GM18519 (cell line): ENCODE measurements at regions not wholly inside any gene's neighbourhood (a gene's known extent, or its start where the extent isn't known, plus 50 kb on each side); places are given as distances from the start of the nearest gene placed in this dataset.
"Not testable (repeated sequence)": the region's sequence is repeated elsewhere in the genome, so short reads cannot be mapped to it uniquely, and the experiment has no call there.

ENCODE experiments used
- ATAC-seq: cut with Tn5 transposase; IDR thresholded peaks from one replicate; pipeline ENCODE4 v1.9.1; 2021; ENCODE audit warnings: mild to moderate bottlenecking, moderate library complexity; ENCODE audit not compliant: unreplicated experiment, low FRiP score

- no peak for ATAC-seq
These were observed 338.0 kb downstream of the TEX29 start for GRCh38 chr13:111658145-111659100.

DNA sequence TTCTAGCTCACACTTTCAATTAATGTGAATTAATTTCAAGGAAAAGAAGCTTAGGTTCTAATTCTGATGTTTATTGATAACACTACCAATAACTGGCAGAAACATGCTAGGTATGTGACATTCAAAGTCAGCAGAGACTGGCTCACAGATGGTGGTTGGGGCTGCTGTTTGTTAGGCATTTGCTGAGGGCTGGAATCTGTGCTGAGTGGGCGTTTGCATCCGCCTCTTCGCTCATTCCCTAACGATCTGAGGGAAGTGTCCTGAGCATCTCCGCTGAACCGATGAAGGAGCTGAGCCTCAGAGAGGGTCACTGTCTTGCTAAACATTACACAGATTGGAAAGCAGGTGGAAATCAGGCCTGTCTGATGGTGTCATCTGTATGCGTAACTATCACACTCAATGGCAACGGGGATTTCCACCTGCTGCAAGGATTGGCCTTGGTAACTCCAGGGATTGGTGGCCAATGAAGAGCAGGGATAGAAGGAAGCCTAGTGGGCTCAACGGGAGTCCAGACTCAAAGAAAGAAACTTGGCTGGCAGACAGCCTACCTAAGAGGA is 338.9 kb downstream of the TEX29 start:
- no peak for ATAC-seq

- ATAC-seq: no peak
These were observed 339.4 kb downstream of the TEX29 start for GRCh38 chr13:111659842-111660241.

DNA sequence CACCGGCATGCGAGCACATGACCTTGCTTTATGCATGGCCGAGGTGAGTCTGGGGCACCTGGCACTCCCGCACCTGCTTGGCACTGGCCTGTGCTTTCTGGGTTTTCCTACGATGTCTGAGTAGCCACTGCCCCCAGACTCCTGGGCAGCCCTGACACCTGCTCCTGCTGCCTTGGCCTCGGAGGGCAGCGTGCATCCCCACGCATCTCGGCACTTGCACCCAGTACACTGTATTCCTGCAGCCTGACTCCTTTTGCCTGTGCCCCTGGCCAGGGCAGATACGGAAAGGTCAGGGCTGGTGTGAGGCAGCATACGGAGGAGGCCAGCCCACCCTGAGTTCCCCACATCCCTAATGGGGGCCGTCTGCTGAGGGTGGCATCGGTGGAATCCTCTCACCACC is 340.6 kb downstream of the TEX29 start:
- ATAC-seq: no peak

DNA sequence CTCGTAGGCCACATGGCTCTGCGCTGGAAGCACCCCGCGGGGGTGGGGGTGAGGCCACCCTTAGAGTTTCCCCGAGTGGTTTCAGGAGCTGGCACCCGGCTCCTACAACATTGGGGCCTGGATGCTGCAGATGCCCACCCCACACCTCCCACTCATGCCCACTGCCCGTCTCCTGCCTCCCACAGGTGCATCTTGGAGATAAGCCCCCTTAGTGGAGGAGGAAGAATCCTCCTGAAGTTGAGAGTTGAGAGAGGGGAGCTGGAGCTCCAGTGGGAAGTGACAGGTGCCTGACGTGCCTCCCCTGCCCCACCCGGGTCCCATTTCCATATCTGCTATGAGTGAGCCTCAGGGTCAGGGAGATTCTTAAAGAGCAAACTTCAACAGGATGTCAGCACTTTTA is 341.3 kb downstream of the TEX29 start:
- ATAC-seq: no peak

GRCh38 chr13:111662451-111662850 is 342.0 kb downstream of the TEX29 start:
- no peak for ATAC-seq

DNA sequence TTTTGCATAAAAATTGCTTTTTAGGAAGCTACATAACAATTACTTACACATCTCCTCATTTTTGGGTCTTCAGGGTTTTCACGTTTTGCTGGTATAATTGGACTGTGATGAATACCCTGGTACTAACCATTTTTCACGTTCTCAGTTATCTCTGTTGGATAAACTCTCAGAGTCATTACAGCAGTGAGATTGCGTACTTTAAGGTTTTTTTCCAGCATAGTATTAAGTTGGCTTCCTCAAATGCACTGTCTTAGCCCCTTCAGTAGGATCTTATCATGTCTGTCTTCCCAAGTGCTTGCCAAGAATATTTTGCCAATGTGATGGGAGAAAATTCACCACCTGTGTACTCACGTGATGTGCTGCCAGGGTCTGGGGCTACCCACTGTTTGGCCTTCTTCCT is 342.5 kb downstream of the TEX29 start:
- ATAC-seq: no peak

- ATAC-seq: no peak
These were observed 343.1 kb downstream of the TEX29 start for GRCh38 chr13:111663505-111663904.

- no peak for ATAC-seq
These were observed 343.5 kb downstream of the TEX29 start for GRCh38 chr13:111663953-111664421.

DNA sequence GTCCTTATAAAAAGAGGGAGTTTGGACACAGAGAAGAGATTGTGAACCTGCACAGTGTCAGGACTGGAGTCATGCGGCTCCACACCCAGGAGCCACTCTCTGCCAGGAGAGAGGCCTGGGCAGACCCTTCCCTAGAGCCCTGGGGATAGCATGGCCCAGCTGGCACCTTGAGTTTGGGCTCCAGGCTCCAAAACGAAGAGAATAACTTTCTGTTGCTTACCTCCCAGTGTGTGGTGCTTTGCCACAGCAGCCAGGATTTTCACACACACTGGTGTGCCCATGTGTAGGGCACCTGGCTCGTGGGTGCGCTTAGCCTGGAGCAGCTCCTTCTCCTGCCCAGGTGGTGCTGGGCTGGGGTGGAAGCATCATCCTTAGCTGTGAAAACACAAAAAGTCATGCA is 344.3 kb downstream of the TEX29 start:
- no peak for ATAC-seq

DNA sequence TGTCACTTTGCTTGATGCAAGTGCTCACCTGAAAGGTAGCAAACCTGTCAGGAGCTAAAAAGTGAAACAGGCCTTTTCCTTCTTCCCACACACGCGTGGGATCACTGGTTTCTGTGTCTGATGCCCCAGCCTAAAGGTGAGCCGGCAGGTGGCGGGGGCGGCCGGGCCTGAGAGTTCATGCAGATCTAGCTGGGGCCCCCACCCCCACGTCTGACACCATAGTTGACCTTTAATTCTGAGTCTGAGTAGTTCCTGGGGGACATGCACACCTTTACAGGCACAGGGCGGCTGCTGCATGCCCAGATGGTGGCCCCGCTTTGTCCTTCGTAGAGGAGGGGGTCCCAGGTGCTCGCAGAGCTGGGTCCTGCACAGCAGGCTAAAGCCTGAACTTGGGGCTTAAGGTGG is 345.3 kb downstream of the TEX29 start:
- ATAC-seq: no peak

GRCh38 chr13:111666164-111666776 is 345.8 kb downstream of the TEX29 start:
- ATAC-seq: no peak

GRCh38 chr13:111667757-111668156 is 347.3 kb downstream of the TEX29 start:
- no peak for ATAC-seq

GRCh38 chr13:111668451-111668850 is 348.0 kb downstream of the TEX29 start:
- ATAC-seq: no peak

DNA sequence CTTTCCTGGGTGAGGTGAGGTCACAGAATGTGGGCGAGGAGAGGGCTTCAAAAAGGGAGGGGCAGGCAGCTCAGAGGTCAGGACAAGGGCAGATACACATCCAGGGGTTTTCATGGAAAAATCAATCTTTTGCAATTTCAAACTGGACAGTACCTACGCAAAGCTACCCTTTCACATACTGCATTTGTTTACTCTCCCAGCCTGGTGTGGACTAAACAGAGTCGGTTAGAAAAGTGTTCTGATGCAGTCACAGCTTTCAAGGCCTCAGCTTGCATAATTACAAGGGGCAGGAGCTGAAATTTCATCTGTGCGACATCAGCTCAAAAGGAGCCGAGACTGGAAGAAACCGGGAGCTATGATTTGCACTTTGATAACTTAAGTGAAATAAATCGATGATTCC is 351.8 kb downstream of the TEX29 start:
- ATAC-seq: not testable (repeated sequence)

DNA sequence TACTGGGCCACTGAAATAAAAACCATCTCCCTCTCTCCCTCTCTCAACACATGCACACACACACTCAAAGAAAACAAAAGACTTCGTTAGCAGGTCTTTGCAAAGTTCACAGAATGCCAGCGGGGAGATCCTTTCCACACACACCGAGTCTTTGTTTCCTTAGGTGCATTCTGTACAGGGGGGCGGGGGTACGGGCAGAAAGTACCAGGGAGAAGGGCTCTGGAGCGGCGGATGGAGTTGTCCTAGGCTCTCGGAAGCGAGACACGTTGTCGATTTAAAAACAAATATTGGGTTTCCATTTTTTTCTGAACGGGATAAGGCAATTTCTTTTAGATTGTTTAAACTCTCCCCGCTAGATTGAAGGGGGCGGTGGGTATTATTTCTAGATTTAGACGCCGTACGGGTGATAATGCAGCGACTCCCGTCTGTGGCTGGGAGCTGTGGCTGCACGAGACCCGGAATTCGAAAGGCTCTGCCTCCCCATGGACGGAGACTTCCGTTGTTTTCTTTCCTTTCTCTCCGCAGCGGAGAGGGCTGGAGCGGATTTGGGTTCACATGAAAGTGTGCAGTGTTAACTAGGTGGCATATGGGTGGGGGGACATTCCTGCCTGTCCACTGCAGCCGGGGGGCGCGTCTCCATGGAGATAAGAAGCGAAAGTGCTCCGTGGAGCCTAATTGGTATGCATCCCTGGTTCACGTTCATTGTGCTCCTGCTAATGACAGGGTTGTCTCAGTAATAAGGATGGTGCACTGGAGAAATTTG is 357.9 kb downstream of the TEX29 start:
- ATAC-seq: not testable (repeated sequence)

GRCh38 chr13:111679645-111680044 is 359.2 kb downstream of the TEX29 start:
- not testable (repeated sequence) for ATAC-seq

GRCh38 chr13:111680100-111680499 is 359.7 kb downstream of the TEX29 start:
- ATAC-seq: not testable (repeated sequence)

DNA sequence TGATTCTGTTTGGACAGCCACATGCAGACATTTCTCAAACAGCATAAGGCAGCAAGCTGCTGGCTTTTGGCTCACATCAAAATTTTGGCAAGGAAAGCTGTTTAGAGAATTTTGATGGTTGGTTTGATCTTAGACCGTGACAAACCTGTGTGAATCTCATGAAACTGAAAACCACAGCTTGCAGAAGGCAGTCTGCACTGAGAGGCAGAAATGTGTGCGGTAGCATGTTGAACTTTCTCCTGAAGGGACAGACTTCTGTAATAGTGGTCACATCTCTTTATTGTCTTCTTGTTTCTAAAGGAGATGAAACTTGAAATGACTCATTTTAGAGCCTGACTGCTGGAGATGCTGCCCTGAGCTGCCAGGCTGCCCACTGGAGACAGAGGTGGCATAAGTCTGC is 371.6 kb downstream of the TEX29 start:
- ATAC-seq: peak; percentile 80

GRCh38 chr13:111696121-111696520 is 370.8 kb upstream of the SOX1 start:
- ATAC-seq: not testable (repeated sequence)

DNA sequence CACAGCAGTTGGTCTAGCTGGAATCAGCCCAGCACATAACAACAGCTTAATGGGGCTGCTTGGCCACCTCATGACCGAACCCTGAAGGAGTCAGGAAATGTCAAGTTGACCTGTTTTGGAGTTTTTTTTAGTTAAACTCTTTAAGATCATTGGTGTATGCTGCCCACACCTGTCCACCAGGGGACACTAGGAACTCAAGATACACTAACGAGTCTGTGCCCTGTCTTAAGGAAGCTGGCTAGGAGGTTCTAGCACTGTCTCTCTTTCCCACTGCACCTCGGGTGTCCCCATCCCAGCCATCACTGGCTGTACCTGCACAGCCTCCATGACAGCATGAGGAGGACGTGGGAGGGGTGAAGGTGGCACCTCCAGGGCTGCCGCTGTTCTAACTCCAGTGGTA is 364.9 kb upstream of the SOX1 start:
- not testable (repeated sequence) for ATAC-seq
